Liver (tissue), 3 donors: ENCODE measurements at regions not wholly inside any gene's neighbourhood (a gene's known extent, or its start where the extent isn't known, plus 50 kb on each side); places are given as distances from the start of the nearest gene placed in this dataset.

Experiments used
- CTCF ChIP-seq: fragments of 150-350 bp; IDR thresholded peaks from 2 replicates; pipeline ENCODE4 v1.5.1; 2017; ENCODE audit warnings: improper control_type of control experiment, low read depth, low read length; ENCODE audit not compliant: missing input control
- JUND ChIP-seq, 2 donors: IDR thresholded peaks; 2 replicates each; pipeline ENCODE4 v1.6.1; 2016; ENCODE audit warnings: antibody characterized with exemption in 2 of 2
- TAF1 ChIP-seq: conservative IDR thresholded peaks from 2 replicates; pipeline ENCODE4 v1.6.1; 2016; ENCODE audit warnings: antibody characterized with exemption, mild to moderate bottlenecking
- YY1 ChIP-seq: IDR thresholded peaks from 2 replicates; pipeline ENCODE4 v1.6.1; 2016; ENCODE audit warnings: antibody characterized with exemption, mild to moderate bottlenecking
- TF ChIP-seq, protein P1 (sequence below): IDR thresholded peaks from 2 replicates; pipeline ENCODE4 v1.6.1; 2016; ENCODE audit warnings: antibody characterized with exemption, mild to moderate bottlenecking
- donor health status: healthy.
- donor health status: healthy.

GRCh38 chr2:109692013-109692743 is 78.0 kb downstream of the SOWAHC start:
- TF ChIP-seq CTCF, result no peak
- no peak for TF ChIP-seq JUND (IDR thresholded peaks at IDR 0.05)
- TF ChIP-seq, protein P1, sequence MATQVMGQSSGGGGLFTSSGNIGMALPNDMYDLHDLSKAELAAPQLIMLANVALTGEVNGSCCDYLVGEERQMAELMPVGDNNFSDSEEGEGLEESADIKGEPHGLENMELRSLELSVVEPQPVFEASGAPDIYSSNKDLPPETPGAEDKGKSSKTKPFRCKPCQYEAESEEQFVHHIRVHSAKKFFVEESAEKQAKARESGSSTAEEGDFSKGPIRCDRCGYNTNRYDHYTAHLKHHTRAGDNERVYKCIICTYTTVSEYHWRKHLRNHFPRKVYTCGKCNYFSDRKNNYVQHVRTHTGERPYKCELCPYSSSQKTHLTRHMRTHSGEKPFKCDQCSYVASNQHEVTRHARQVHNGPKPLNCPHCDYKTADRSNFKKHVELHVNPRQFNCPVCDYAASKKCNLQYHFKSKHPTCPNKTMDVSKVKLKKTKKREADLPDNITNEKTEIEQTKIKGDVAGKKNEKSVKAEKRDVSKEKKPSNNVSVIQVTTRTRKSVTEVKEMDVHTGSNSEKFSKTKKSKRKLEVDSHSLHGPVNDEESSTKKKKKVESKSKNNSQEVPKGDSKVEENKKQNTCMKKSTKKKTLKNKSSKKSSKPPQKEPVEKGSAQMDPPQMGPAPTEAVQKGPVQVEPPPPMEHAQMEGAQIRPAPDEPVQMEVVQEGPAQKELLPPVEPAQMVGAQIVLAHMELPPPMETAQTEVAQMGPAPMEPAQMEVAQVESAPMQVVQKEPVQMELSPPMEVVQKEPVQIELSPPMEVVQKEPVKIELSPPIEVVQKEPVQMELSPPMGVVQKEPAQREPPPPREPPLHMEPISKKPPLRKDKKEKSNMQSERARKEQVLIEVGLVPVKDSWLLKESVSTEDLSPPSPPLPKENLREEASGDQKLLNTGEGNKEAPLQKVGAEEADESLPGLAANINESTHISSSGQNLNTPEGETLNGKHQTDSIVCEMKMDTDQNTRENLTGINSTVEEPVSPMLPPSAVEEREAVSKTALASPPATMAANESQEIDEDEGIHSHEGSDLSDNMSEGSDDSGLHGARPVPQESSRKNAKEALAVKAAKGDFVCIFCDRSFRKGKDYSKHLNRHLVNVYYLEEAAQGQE, result no peak
- TF ChIP-seq YY1, result no peak
- TF ChIP-seq TAF1, result no peak
